HG03108 (cell line): ENCODE measurements at regions not wholly inside any gene's neighbourhood (a gene's known extent, or its start where the extent isn't known, plus 50 kb on each side); places are given as distances from the start of the nearest gene placed in this dataset.
"Not testable (repeated sequence)": the region's sequence is repeated elsewhere in the genome, so short reads cannot be mapped to it uniquely, and the experiment has no call there.

Source experiments
- ATAC-seq: cut with Tn5 transposase; IDR thresholded peaks from one replicate; pipeline ENCODE4 v1.9.1; 2021; ENCODE audit warnings: moderate library complexity; ENCODE audit not compliant: unreplicated experiment

- ATAC-seq = no peak
Observed at GRCh38 chr10:4279655-4280054, 494.6 kb upstream of the KLF6 start.

GRCh38 chr10:4278186-4278585 lies 493.2 kb upstream of the KLF6 start:
- ATAC-seq = no peak

- no peak for ATAC-seq
Observed at GRCh38 chr10:4276151-4276550, 491.1 kb upstream of the KLF6 start.

- ATAC-seq = not testable (repeated sequence)
Observed at GRCh38 chr10:4274671-4275070, 489.7 kb upstream of the KLF6 start.

- no peak for ATAC-seq
Observed at GRCh38 chr10:4271193-4271592, 486.2 kb upstream of the KLF6 start.

GRCh38 chr10:4270116-4270515 lies 485.1 kb upstream of the KLF6 start:
- no peak for ATAC-seq

- ATAC-seq = not testable (repeated sequence)
Observed at GRCh38 chr10:4268490-4268889, 483.5 kb upstream of the KLF6 start.

GRCh38 chr10:4267086-4267773 lies 482.2 kb upstream of the KLF6 start:
- no peak for ATAC-seq

- no peak for ATAC-seq
Observed at GRCh38 chr10:4266416-4267085, 481.5 kb upstream of the KLF6 start.

GRCh38 chr10:4265964-4266363 lies 481.0 kb upstream of the KLF6 start:
- ATAC-seq = no peak

- no peak for ATAC-seq
Observed at GRCh38 chr10:4264209-4264865, 479.3 kb upstream of the KLF6 start.

- no peak for ATAC-seq
Observed at GRCh38 chr10:4263601-4263921, 478.6 kb upstream of the KLF6 start.

- no peak for ATAC-seq
Observed at GRCh38 chr10:4262870-4263600, 478.0 kb upstream of the KLF6 start.

GRCh38 chr10:4262449-4262848 lies 477.4 kb upstream of the KLF6 start:
- ATAC-seq = no peak

GRCh38 chr10:4260483-4261124 lies 475.6 kb upstream of the KLF6 start:
- no peak for ATAC-seq

GRCh38 chr10:4257939-4258465 lies 473.0 kb upstream of the KLF6 start:
- no peak for ATAC-seq

- ATAC-seq = no peak
Observed at GRCh38 chr10:4256971-4257370, 472.0 kb upstream of the KLF6 start.

- ATAC-seq = no peak
Observed at GRCh38 chr10:4255751-4256150, 470.7 kb upstream of the KLF6 start.

- ATAC-seq = no peak
Observed at GRCh38 chr10:4254101-4254994, 469.3 kb upstream of the KLF6 start.

- no peak for ATAC-seq
Observed at GRCh38 chr10:4252701-4253100, 467.7 kb upstream of the KLF6 start.
